H9 (cell line): ENCODE measurements at regions not wholly inside any gene's neighbourhood (a gene's known extent, or its start where the extent isn't known, plus 50 kb on each side); places are given as distances from the start of the nearest gene placed in this dataset.
A peak's percentile ranks its signal among the peaks of the same experiment; 100 is the strongest.

Experiments
- DNase-seq: peaks from one replicate; pipeline ENCODE4 v3.0.0-alpha.2; 2017
- H2AFZ ChIP-seq: one replicate; pipeline ENCODE4 v1.6.1; 2013; ENCODE audit warnings: mild to moderate bottlenecking, low read length, control low read depth, moderate library complexity
- H2AK5ac ChIP-seq: 2 replicates; pipeline ENCODE4 v1.6.1; 2013; ENCODE audit warnings: low read length, control low read depth, mixed read lengths; ENCODE audit not compliant: insufficient read length
- H2BK120ac ChIP-seq: one replicate; pipeline ENCODE4 v1.6.1; 2013; ENCODE audit warnings: low read depth, mild to moderate bottlenecking, low read length, control low read depth, inconsistent platforms; ENCODE audit not compliant: poor library complexity, severe bottlenecking
- H2BK12ac ChIP-seq: 2 replicates; pipeline ENCODE4 v1.6.1; 2013; ENCODE audit warnings: low read length, control low read depth, mixed read lengths, low read depth; ENCODE audit not compliant: insufficient read length
- H2BK15ac ChIP-seq: 2 replicates; pipeline ENCODE4 v1.6.1; 2013; ENCODE audit warnings: low read depth, low read length, control low read depth
- H2BK20ac ChIP-seq: one replicate; pipeline ENCODE4 v1.6.1; 2013; ENCODE audit warnings: low read depth, mild to moderate bottlenecking, low read length, control low read depth, inconsistent platforms; ENCODE audit not compliant: poor library complexity, severe bottlenecking
- H2BK5ac ChIP-seq: 2 replicates; pipeline ENCODE4 v1.6.1; 2013; ENCODE audit warnings: low read length, control low read depth, mixed read lengths; ENCODE audit not compliant: insufficient read length
- H3K14ac ChIP-seq: 2 replicates; pipeline ENCODE4 v1.6.1; 2013; ENCODE audit warnings: low read length, control low read depth; ENCODE audit not compliant: insufficient read depth
- H3K18ac ChIP-seq: 2 replicates; pipeline ENCODE4 v1.6.1; 2013; ENCODE audit warnings: low read depth, mild to moderate bottlenecking, mixed read lengths, low read length, control low read depth; ENCODE audit not compliant: insufficient read length
- H3K23ac ChIP-seq: 2 replicates; pipeline ENCODE4 v1.6.1; 2013; ENCODE audit warnings: low read length, control low read depth, mixed read lengths, low read depth; ENCODE audit not compliant: insufficient read length
- H3K23me2 ChIP-seq: 2 replicates; pipeline ENCODE4 v1.6.1; 2013; ENCODE audit warnings: low read depth, mild to moderate bottlenecking, mixed read lengths, low read length, control low read depth; ENCODE audit not compliant: insufficient read length, poor library complexity, severe bottlenecking
- H3K27ac ChIP-seq: 2 replicates; pipeline ENCODE4 v1.5.1; 2013; ENCODE audit warnings: low read length, control low read depth, mixed read lengths, low read depth; ENCODE audit not compliant: insufficient read length
- H3K27me3 ChIP-seq: 2 replicates; pipeline ENCODE4 v1.6.1; 2013; ENCODE audit warnings: low read length, control low read depth, inconsistent platforms; ENCODE audit not compliant: insufficient read depth
- H3K4ac ChIP-seq: 2 replicates; pipeline ENCODE4 v1.6.1; 2013; ENCODE audit warnings: low read depth, mild to moderate bottlenecking, control low read depth, inconsistent platforms, low read length, moderate library complexity
- H3K4me1 ChIP-seq: 2 replicates; pipeline ENCODE4 v1.6.1; 2013; ENCODE audit warnings: low read length, control low read depth, inconsistent platforms; ENCODE audit not compliant: insufficient read depth
- H3K4me2 ChIP-seq: 2 replicates; pipeline ENCODE4 v1.6.1; 2013; ENCODE audit warnings: low read length, control low read depth, mixed read lengths; ENCODE audit not compliant: insufficient read length, insufficient read depth
- H3K56ac ChIP-seq: 2 replicates; pipeline ENCODE4 v1.6.1; 2013; ENCODE audit warnings: low read depth, mild to moderate bottlenecking, mixed read lengths, low read length, control low read depth; ENCODE audit not compliant: insufficient read length
- H3K79me1 ChIP-seq: 2 replicates; pipeline ENCODE4 v1.6.1; 2013; ENCODE audit warnings: low read depth, mild to moderate bottlenecking, moderate library complexity, low read length, control low read depth, inconsistent platforms; ENCODE audit not compliant: insufficient read depth, poor library complexity, severe bottlenecking
- H3K79me2 ChIP-seq: 2 replicates; pipeline ENCODE4 v1.6.1; 2013; ENCODE audit warnings: low read length, control low read depth, inconsistent platforms; ENCODE audit not compliant: insufficient read depth
- H3K9ac ChIP-seq: 2 replicates; pipeline ENCODE4 v1.6.1; 2013; ENCODE audit warnings: low read length, control low read depth, mixed read lengths; ENCODE audit not compliant: insufficient read length; ENCODE audit errors: extremely low read depth
- H3K9me3 ChIP-seq: one replicate; pipeline ENCODE4 v1.6.1; 2013; ENCODE audit warnings: low read depth, low read length, inconsistent platforms; ENCODE audit not compliant: control insufficient read depth
- H3T11ph ChIP-seq: one replicate; pipeline ENCODE4 v1.6.1; 2013; ENCODE audit warnings: mild to moderate bottlenecking, low read length, control low read depth, inconsistent platforms
- H4K20me1 ChIP-seq: one replicate; pipeline ENCODE4 v1.6.1; 2013; ENCODE audit not compliant: control insufficient read depth, insufficient read length, insufficient read depth
- H4K5ac ChIP-seq: 2 replicates; pipeline ENCODE4 v1.6.1; 2013; ENCODE audit warnings: low read depth, mild to moderate bottlenecking, mixed read lengths, low read length, control low read depth; ENCODE audit not compliant: insufficient read length
- H4K8ac ChIP-seq: replicated peaks from 2 replicates; pipeline ENCODE4 v1.6.1; 2013; ENCODE audit warnings: low read length, control low read depth, mixed read lengths, low read depth; ENCODE audit not compliant: insufficient read length
- H4K91ac ChIP-seq: 2 replicates; pipeline ENCODE4 v1.6.1; 2013; ENCODE audit warnings: low read depth, mild to moderate bottlenecking, moderate library complexity, mixed read lengths, low read length, control low read depth; ENCODE audit not compliant: insufficient read length
- H3K27ac Mint-ChIP-seq, 3 experiments: 2 replicates in 2 of 3; 3 replicates in 1 of 3; pipeline ENCODE4 v1.8.0; 2020 to 2021; ENCODE audit warnings: mixed read lengths in 3 of 3, mild to moderate bottlenecking in 1 of 3, moderate library complexity in 1 of 3
- H3K27me3 Mint-ChIP-seq: 2 replicates; pipeline ENCODE4 v1.8.0; 2021; ENCODE audit warnings: low read depth, mild to moderate bottlenecking, moderate library complexity, mixed read lengths
- H3K36me3 Mint-ChIP-seq, 3 experiments: 2 replicates in 2 of 3; 3 replicates in 1 of 3; pipeline ENCODE4 v1.8.0; 2020 to 2021; ENCODE audit warnings: low read depth in 3 of 3, mixed read lengths in 3 of 3; ENCODE audit not compliant: insufficient read depth in 1 of 3
- H3K4me1 Mint-ChIP-seq, 2 experiments: 2 replicates each; pipeline ENCODE4 v1.8.0; 2020; ENCODE audit warnings: mixed read lengths in 2 of 2
- H3K4me3 Mint-ChIP-seq, 2 experiments: 2 replicates in 1 of 2; 3 replicates in 1 of 2; pipeline ENCODE4 v1.8.0; 2020 to 2021; ENCODE audit warnings: mild to moderate bottlenecking in 2 of 2, mixed read lengths in 2 of 2, moderate library complexity in 1 of 2
- H3K9me3 Mint-ChIP-seq, 2 experiments: 2 replicates in 1 of 2; 3 replicates in 1 of 2; pipeline ENCODE4 v1.8.0; 2020; ENCODE audit warnings: mild to moderate bottlenecking in 2 of 2, mixed read lengths in 2 of 2, moderate library complexity in 1 of 2
- CTCF ChIP-seq: fragments of 200-600 bp; sonication (generic); conservative IDR thresholded peaks from 3 replicates; pipeline ENCODE4 v1.8.0; 2021; ENCODE audit warnings: antibody characterized with exemption, mild to moderate bottlenecking
- WGBS: extraction: QIAGEN DNeasy Blood & Tissue Kit; methylation state at CpG from one replicate; pipeline ENCODE4 v1.1.7; 2013; ENCODE audit warnings: missing lambda C conversion rate, low lambda C conversion rate, mixed read lengths; ENCODE audit not compliant: insufficient read length; ENCODE audit errors: extremely low coverage; 5-methylcytosine and 5-hydroxymethylcytosine counted together

GRCh38 chr16:48948911-48949310 lies 332.7 kb downstream of the CBLN1 start:
- Histone ChIP-seq H3K27ac (no peak overlapping the region), H3K9ac (no peak overlapping the region), H2BK15ac (no peak overlapping the region), H3K23me2 (no peaks in the 10 kb centered on the region), H2BK20ac (no peak overlapping the region), H4K20me1 (no peaks in the 10 kb centered on the region), H3K56ac (no peak overlapping the region), H3K4me1 (no peaks in the 10 kb centered on the region), H2BK5ac (no peak overlapping the region), H3K14ac (no peak overlapping the region), H3K4me2 (no peak overlapping the region), H3T11ph (no peak overlapping the region), H2BK120ac (peak overlapping the region; percentile 69), H2BK12ac (no peak overlapping the region), H4K91ac (no peak overlapping the region), H3K27me3 (no peaks in the 10 kb centered on the region), H3K23ac (no peak overlapping the region), H3K9me3 (no peaks in the 10 kb centered on the region), H3K18ac (no peak overlapping the region), H3K4ac (no peak overlapping the region), H3K79me1 (no peaks in the 10 kb centered on the region), H4K5ac (no peak overlapping the region), H2AFZ (no peak overlapping the region), H3K79me2 (no peaks in the 10 kb centered on the region), H2AK5ac (no peak overlapping the region), H4K8ac (no peak overlapping the region)
- H3K27ac Mint-ChIP-seq, result no peak overlapping the region
- peaks cover 0 to 5% (median 2%) of the 10 kb centered on the region in 3 experiments; a peak in 2 of 7 replicates for H3K36me3 Mint-ChIP-seq
- H3K9me3 Mint-ChIP-seq, result peaks cover 4 to 8% of the 10 kb centered on the region in 2 experiments; a peak in 4 of 5 replicates
- H3K4me3 Mint-ChIP-seq, result no peak overlapping the region
- H3K4me1 Mint-ChIP-seq, result no peaks in the 10 kb centered on the region
- DNase-seq, result no peak
- no peak for TF ChIP-seq CTCF
- H3K27me3 Mint-ChIP-seq, result no peaks in the 10 kb centered on the region; the same call in none of the 2 replicates
- no CpG with 5 or more reads among the region's 3 CpGs for WGBS
